NT2/D1 (cell line): ENCODE measurements at regions not wholly inside any gene's neighbourhood (a gene's known extent, or its start where the extent isn't known, plus 50 kb on each side); places are given as distances from the start of the nearest gene placed in this dataset.

Experiments used
- SUZ12 ChIP-seq: IDR thresholded peaks from 2 replicates; pipeline ENCODE4 v1.6.1; 2011; ENCODE audit not compliant: insufficient read length, insufficient read depth; ENCODE audit errors: extremely low read depth
- YY1 ChIP-seq: IDR thresholded peaks from 2 replicates; pipeline ENCODE4 v1.6.1; 2011; ENCODE audit not compliant: insufficient read length, insufficient read depth
- ZNF274 ChIP-seq: IDR thresholded peaks from 2 replicates; pipeline ENCODE4 v1.6.1; 2011; ENCODE audit warnings: mild to moderate bottlenecking, low read depth, low read length

DNA sequence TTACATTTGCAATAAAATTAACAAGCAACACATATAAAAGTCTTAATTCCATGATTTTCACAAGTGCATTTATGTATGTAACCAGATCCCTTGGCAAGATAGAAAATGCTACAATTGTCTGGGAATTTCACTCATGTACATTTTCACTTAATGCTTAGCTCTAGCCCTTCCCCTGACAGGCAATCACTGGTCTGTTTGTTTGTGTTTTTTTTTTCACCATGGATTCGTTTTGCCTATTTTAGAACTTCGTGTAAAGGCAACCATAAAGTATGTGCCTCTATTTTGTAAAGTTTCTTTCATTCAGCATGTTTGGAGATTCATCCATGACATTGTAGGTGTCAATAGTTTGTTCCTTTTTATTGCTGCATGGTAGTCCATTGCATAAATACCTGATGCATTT, 260.9 kb upstream of the SLCO3A1 start:
- TF ChIP-seq YY1: no peak
- TF ChIP-seq ZNF274: no peak
- no peak for TF ChIP-seq SUZ12
